SU-DHL-6 (cell line): ENCODE measurements at regions not wholly inside any gene's neighbourhood (a gene's known extent, or its start where the extent isn't known, plus 50 kb on each side); places are given as distances from the start of the nearest gene placed in this dataset.

ENCODE experiments used
- H2AFZ ChIP-seq: fragments of 200-600 bp; sonication (generic); 2 replicates; pipeline ENCODE4 v1.6.1; 2014; ENCODE audit warnings: low read depth, mild to moderate bottlenecking, moderate library complexity, mixed read lengths, antibody characterized with exemption, low read length; ENCODE audit not compliant: severe bottlenecking
- H3F3A ChIP-seq: fragments of 200-600 bp; shearing (Covaris generic); 2 replicates; pipeline ENCODE4 v1.6.0; 2016; ENCODE audit warnings: antibody characterized with exemption, mild to moderate bottlenecking; ENCODE audit not compliant: insufficient read depth
- H3K27ac ChIP-seq: fragments of 200-600 bp; sonication (generic); 2 replicates; pipeline ENCODE4 v1.5.1; 2016; ENCODE audit warnings: low read depth, mild to moderate bottlenecking, low read length, moderate library complexity, mixed read lengths
- H3K27me3 ChIP-seq: fragments of 200-600 bp; sonication (generic), shearing (Covaris generic); 2 replicates; pipeline ENCODE4 v1.6.0; 2014; ENCODE audit warnings: mild to moderate bottlenecking, low read length
- H3K36me3 ChIP-seq: fragments of 200-600 bp; sonication (generic); 2 replicates; pipeline ENCODE4 v1.6.1; 2014; ENCODE audit warnings: mild to moderate bottlenecking, low read length, mixed read lengths
- H3K4me2 ChIP-seq: fragments of 300-600, 200-600 bp; shearing (Covaris generic), sonication (generic); 2 replicates; pipeline ENCODE4 v1.6.0; 2014; ENCODE audit warnings: low read length, low read depth, mild to moderate bottlenecking; ENCODE audit not compliant: poor library complexity, severe bottlenecking
- H3K4me3 ChIP-seq: fragments of 200-600 bp; sonication (generic); 2 replicates; pipeline ENCODE4 v1.5.1; 2014; ENCODE audit warnings: antibody characterized with exemption, low read length, mild to moderate bottlenecking, mixed read lengths; ENCODE audit not compliant: insufficient read depth, poor library complexity, severe bottlenecking
- H3K79me2 ChIP-seq: fragments of 200-600 bp; sonication (generic); 2 replicates; pipeline ENCODE4 v1.6.1; 2014; ENCODE audit warnings: mild to moderate bottlenecking, low read length, moderate library complexity; ENCODE audit not compliant: insufficient read depth
- H3K9ac ChIP-seq: fragments of 200-600 bp; sonication (generic); 2 replicates; pipeline ENCODE4 v1.7.0; 2014; ENCODE audit warnings: mild to moderate bottlenecking, low read length
- H3K9me2 ChIP-seq: fragments of 200-600 bp; sonication (generic); replicated peaks from 2 replicates; pipeline ENCODE4 v1.6.1; 2014; ENCODE audit warnings: low read length; ENCODE audit not compliant: insufficient read depth
- H3K9me3 ChIP-seq: fragments of 200-600 bp; sonication (generic); 2 replicates; pipeline ENCODE4 v1.6.1; 2014; ENCODE audit warnings: low read length, mixed read lengths; ENCODE audit not compliant: insufficient read depth
- H4K20me1 ChIP-seq: fragments of 200-600 bp; sonication (generic); 2 replicates; pipeline ENCODE4 v1.6.1; 2014; ENCODE audit warnings: low read depth, mild to moderate bottlenecking, antibody characterized with exemption, low read length, moderate library complexity, mixed read lengths
- EZH2phosphoT487 ChIP-seq: fragments of 200-600 bp; sonication (generic), shearing (Covaris generic); conservative IDR thresholded peaks from 2 replicates; pipeline ENCODE4 v1.6.1; 2018; ENCODE audit warnings: mild to moderate bottlenecking, antibody characterized with exemption, low read length, moderate library complexity, mixed read lengths
- TF ChIP-seq, protein P1 (sequence below): fragments of 200-600 bp; sonication (generic); IDR thresholded peaks from one replicate; pipeline ENCODE4 v1.5.1; 2017; ENCODE audit warnings: antibody characterized with exemption, mild to moderate bottlenecking, low read length, moderate library complexity; ENCODE audit not compliant: insufficient read depth, poor library complexity, severe bottlenecking

DNA sequence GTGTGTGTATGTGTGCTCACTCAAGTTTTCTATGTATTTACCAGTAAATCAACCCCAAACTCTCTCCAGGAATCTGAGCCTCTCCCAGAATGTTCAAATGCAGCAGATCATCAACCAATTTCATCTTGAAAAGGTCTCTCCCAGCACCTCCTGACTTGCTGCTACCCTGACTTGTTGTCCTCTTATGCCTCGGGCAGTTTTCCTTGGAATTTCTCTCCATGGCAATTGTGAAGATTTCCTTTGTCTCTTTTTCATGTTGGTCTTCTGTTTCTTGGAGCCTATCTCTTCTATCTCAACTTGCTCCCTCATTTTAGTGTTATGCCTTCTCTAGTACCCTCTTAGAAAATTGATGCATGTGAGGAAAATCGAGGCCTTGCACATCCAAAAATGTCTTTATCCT, 303.6 kb upstream of the KIF2A start:
- no peak overlapping the region for H3K27ac ChIP-seq
- H4K20me1 ChIP-seq: no peaks in the 10 kb centered on the region
- no peak overlapping the region for H3K4me2 ChIP-seq
- H3K36me3 ChIP-seq: no peaks in the 10 kb centered on the region
- no peaks in the 10 kb centered on the region for H3K9me2 ChIP-seq
- no peaks in the 10 kb centered on the region for H3F3A ChIP-seq
- no peak overlapping the region for H2AFZ ChIP-seq
- H3K79me2 ChIP-seq: no peaks in the 10 kb centered on the region
- H3K4me3 ChIP-seq: no peak overlapping the region
- H3K9me3 ChIP-seq: no peaks in the 10 kb centered on the region
- H3K27me3 ChIP-seq: no peaks in the 10 kb centered on the region
- TF ChIP-seq EZH2phosphoT487: no peak
- TF ChIP-seq, protein P1, sequence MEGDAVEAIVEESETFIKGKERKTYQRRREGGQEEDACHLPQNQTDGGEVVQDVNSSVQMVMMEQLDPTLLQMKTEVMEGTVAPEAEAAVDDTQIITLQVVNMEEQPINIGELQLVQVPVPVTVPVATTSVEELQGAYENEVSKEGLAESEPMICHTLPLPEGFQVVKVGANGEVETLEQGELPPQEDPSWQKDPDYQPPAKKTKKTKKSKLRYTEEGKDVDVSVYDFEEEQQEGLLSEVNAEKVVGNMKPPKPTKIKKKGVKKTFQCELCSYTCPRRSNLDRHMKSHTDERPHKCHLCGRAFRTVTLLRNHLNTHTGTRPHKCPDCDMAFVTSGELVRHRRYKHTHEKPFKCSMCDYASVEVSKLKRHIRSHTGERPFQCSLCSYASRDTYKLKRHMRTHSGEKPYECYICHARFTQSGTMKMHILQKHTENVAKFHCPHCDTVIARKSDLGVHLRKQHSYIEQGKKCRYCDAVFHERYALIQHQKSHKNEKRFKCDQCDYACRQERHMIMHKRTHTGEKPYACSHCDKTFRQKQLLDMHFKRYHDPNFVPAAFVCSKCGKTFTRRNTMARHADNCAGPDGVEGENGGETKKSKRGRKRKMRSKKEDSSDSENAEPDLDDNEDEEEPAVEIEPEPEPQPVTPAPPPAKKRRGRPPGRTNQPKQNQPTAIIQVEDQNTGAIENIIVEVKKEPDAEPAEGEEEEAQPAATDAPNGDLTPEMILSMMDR: no peak
- no peak overlapping the region for H3K9ac ChIP-seq

DNA sequence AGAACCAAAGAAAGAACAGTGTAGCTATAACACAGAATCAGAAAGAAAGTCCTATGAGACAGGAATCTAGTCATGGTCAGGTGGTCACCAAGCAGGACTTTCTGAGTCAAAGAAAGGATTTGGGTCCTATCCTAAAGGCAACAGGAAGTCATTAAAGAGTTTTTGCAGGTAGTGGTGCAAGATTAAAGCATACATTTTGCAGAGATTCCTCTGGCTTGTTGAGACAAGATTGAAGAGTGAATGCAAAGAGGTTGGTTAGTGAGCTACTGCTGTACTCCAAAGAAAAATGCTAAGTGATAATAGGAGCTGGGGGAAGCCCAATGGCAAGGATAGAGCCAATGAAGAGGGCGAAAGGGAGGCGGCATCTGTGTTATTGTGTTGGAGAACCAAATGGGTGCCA, 300.5 kb upstream of the KIF2A start:
- TF ChIP-seq, protein P1: no peak
- TF ChIP-seq EZH2phosphoT487: no peak
- no peaks in the 10 kb centered on the region for H3K9me2 ChIP-seq
- H3K4me2 ChIP-seq: no peak overlapping the region
- no peaks in the 10 kb centered on the region for H3K79me2 ChIP-seq
- H4K20me1 ChIP-seq: no peaks in the 10 kb centered on the region
- no peak overlapping the region for H2AFZ ChIP-seq
- no peak overlapping the region for H3K9ac ChIP-seq
- H3K27ac ChIP-seq: no peak overlapping the region
- H3K9me3 ChIP-seq: no peaks in the 10 kb centered on the region
- H3K4me3 ChIP-seq: no peak overlapping the region
- no peaks in the 10 kb centered on the region for H3K36me3 ChIP-seq
- H3K27me3 ChIP-seq: no peaks in the 10 kb centered on the region
- no peaks in the 10 kb centered on the region for H3F3A ChIP-seq

DNA sequence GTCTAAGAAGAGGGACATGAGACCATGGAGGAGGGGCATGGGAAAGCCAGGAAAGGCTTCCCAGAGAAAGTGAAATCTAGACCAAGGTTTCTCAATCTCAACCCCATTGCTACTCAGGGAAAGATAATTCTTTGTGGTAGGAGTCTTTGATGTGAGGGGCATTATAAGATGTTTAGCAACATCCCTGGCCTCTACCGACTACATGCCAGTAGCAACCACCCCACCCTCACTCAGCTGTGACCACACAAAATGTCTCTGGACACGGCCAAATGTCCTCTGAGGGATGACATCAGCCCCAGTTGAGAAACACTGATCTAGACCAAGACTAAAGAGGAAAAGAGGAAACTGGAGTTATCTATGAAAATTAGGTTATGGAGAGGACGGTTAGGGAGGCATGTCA, 298.5 kb upstream of the KIF2A start:
- Histone ChIP-seq H3K4me3 (no peak overlapping the region), H3K27ac (no peak overlapping the region), H4K20me1 (no peaks in the 10 kb centered on the region), H3F3A (no peaks in the 10 kb centered on the region), H3K79me2 (no peaks in the 10 kb centered on the region), H2AFZ (no peak overlapping the region), H3K27me3 (no peaks in the 10 kb centered on the region), H3K9ac (no peak overlapping the region), H3K4me2 (no peak overlapping the region), H3K36me3 (no peaks in the 10 kb centered on the region), H3K9me3 (no peaks in the 10 kb centered on the region), H3K9me2 (no peaks in the 10 kb centered on the region)
- no peak for TF ChIP-seq EZH2phosphoT487
- TF ChIP-seq, protein P1: no peak
